HepG2 (cell line): ENCODE measurements at regions not wholly inside any gene's neighbourhood (a gene's known extent, or its start where the extent isn't known, plus 50 kb on each side); places are given as distances from the start of the nearest gene placed in this dataset.

Experiments used
- CSRNP2 ChIP-seq: sonication (generic); formaldehyde crosslinking; conservative IDR thresholded peaks from 2 replicates; pipeline ENCODE4 v1.8.0; 2022; ENCODE audit warnings: low read depth, missing genetic modification reagents
- CTCF ChIP-seq: sonication (generic); formaldehyde crosslinking; IDR thresholded peaks from 2 replicates; pipeline ENCODE4 v1.5.0; 2020; ENCODE audit warnings: mild to moderate bottlenecking, missing genetic modification reagents, moderate library complexity
- FOXA3 ChIP-seq: IDR thresholded peaks from 2 replicates; pipeline ENCODE4 v1.6.1; 2016; ENCODE audit warnings: missing genetic modification reagents, missing compliant biosample characterization
- KAT8 ChIP-seq: IDR thresholded peaks from 2 replicates; pipeline ENCODE4 v1.6.1; 2016; ENCODE audit warnings: missing genetic modification reagents, missing compliant biosample characterization
- LCORL ChIP-seq, 2 experiments: fragments of 450-650 bp in 1 of 2; sonication (generic) in 1 of 2; formaldehyde crosslinking in 1 of 2; IDR thresholded peaks; 2 replicates each; pipeline versions ENCODE4 v1.5.0 to v1.6.1; 2017 to 2020; ENCODE audit warnings: antibody characterized with exemption in 1 of 2, missing genetic modification reagents in 1 of 2
- MAFF ChIP-seq: IDR thresholded peaks from 2 replicates; pipeline ENCODE4 v1.6.1; 2011; ENCODE audit warnings: low read depth, low read length, improper control_type of control experiment
- RAD21 ChIP-seq: fragments of 450-650 bp; formaldehyde crosslinking; IDR thresholded peaks from 2 replicates; pipeline ENCODE4 v1.5.0; 2020; ENCODE audit warnings: mild to moderate bottlenecking
- RXRA ChIP-seq: sonication (generic); formaldehyde crosslinking; IDR thresholded peaks from 2 replicates; pipeline ENCODE4 v1.5.1; 2020; ENCODE audit warnings: missing genetic modification reagents
- SOX13 ChIP-seq, 3 experiments: fragments of 450-650 bp in 1 of 3; sonication (generic) in 1 of 3; formaldehyde crosslinking in 1 of 3; IDR thresholded peaks in 2 of 3; conservative IDR thresholded peaks in 1 of 3; 2 replicates each; pipeline versions ENCODE4 v1.5.0 to v1.6.1; 2016 to 2020; ENCODE audit warnings: antibody characterized with exemption in 1 of 3, mild to moderate bottlenecking in 1 of 3, missing compliant biosample characterization in 1 of 3, missing genetic modification reagents in 1 of 3, moderate library complexity in 1 of 3
- SOX5 ChIP-seq: IDR thresholded peaks from 2 replicates; pipeline ENCODE4 v1.6.1; 2016; ENCODE audit warnings: borderline replicate concordance
- SOX6 ChIP-seq, 2 experiments: fragments of 450-650 bp in 1 of 2; sonication (generic) in 1 of 2; formaldehyde crosslinking in 1 of 2; IDR thresholded peaks; 2 replicates each; pipeline versions ENCODE4 v1.4.0 to v1.6.1; 2017 to 2020; ENCODE audit warnings: antibody characterized with exemption in 1 of 2, mild to moderate bottlenecking in 1 of 2, missing genetic modification reagents in 1 of 2
- STAG1 ChIP-seq: sonication (generic); formaldehyde crosslinking; IDR thresholded peaks from 2 replicates; pipeline ENCODE4 v1.4.0; 2020; ENCODE audit warnings: missing genetic modification reagents
- ZNF224 ChIP-seq: sonication (generic); formaldehyde crosslinking; IDR thresholded peaks from 2 replicates; pipeline ENCODE4 v1.5.0; 2020; ENCODE audit warnings: mild to moderate bottlenecking, missing genetic modification reagents
- ZNF83 ChIP-seq: sonication (generic); formaldehyde crosslinking; IDR thresholded peaks from 2 replicates; pipeline ENCODE4 v1.4.0; 2020; ENCODE audit warnings: missing genetic modification reagents, mild to moderate bottlenecking, borderline replicate concordance
- ZSCAN21 ChIP-seq: sonication (generic); formaldehyde crosslinking; IDR thresholded peaks from 2 replicates; pipeline ENCODE4 v1.8.0; 2022; ENCODE audit warnings: mild to moderate bottlenecking, missing genetic modification reagents, moderate library complexity, borderline replicate concordance
- TF ChIP-seq, protein P1 (sequence below): IDR thresholded peaks from 2 replicates; pipeline ENCODE4 v1.6.1; 2012; ENCODE audit warnings: low read depth, low read length, improper control_type of control experiment
- TF ChIP-seq, protein P2 (sequence below): IDR thresholded peaks from 2 replicates; pipeline ENCODE4 v1.4.0; 2020; ENCODE audit warnings: mild to moderate bottlenecking, missing genetic modification reagents

DNA sequence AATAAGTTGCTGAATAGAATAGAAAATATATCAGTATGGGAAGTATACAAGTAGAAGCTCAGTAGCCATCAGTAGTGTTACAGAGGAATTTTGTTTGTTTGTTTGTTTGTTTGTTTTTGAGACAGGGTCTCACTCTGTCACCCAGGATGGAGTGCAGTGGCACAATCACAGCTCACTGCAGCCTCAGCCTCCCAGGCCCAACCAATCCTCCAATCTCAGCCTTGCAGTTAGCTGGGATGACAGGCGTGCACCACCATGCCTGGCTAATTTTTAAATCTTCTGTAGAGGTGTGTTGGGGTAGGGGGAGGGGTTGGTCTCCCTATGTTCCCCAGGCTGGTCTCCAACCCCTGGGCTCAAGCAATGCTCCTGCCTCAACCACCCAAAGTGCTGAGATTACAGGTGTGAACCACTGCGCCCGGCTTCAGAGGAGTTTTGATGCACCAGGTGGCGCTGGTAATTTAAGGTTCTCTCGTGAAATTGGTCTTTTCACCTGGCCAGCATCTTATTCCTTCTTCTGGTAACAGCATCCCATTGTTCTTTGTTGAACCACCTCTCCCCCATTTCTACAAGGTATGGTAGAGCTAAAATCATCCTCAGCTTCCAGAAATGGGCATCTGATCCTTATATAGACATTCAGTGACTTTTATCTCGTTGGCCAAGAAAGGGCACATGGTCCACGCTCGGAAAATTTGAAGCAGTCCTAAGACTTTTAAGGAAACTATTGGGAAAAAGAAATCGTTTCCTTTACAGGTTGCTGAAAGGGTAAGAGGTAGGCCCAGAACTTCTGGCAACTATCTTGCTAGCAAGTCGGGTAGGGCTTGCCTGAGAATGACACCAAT lies 157.1 kb downstream of the ARRDC3 start (continued):
- TF ChIP-seq SOX13 (IDR thresholded peaks at IDR 0.05) (no peak), SOX13 (CRISPR knock-in tag; conservative IDR thresholded peaks at IDR 0.05 in 1 of 2, IDR thresholded peaks at IDR 0.05 in 1 of 2) (peak in 1 of 2 experiments; percentile 29; a peak in 1 of 4 replicates), CSRNP2 (no peak), KAT8 (no peak), RXRA (CRISPR knock-in tag) (no peak), SOX6 (IDR thresholded peaks at IDR 0.05) (no peak), SOX6 (CRISPR knock-in tag; IDR thresholded peaks at IDR 0.05) (0 out of 2 replicates have a peak, but pooled peaks have one; percentile 47), ZSCAN21 (CRISPR knock-in tag) (no peak), MAFF (no peak), ZNF83 (CRISPR knock-in tag) (no peak), STAG1 (CRISPR knock-in tag) (peak; percentile 87), FOXA3 (CRISPR knock-in tag) (0 out of 2 replicates have a peak, but pooled peaks have one; percentile 23), ZNF224 (CRISPR knock-in tag) (no peak), CTCF (CRISPR knock-in tag) (peak; percentile 77), SOX5 (CRISPR knock-in tag) (peak; percentile 32; the same call in 1 of the 2 replicates), LCORL (IDR thresholded peaks at IDR 0.05) (no peak), LCORL (CRISPR knock-in tag; IDR thresholded peaks at IDR 0.05) (no peak), RAD21 (peak; percentile 79)
- TF ChIP-seq, protein P1, sequence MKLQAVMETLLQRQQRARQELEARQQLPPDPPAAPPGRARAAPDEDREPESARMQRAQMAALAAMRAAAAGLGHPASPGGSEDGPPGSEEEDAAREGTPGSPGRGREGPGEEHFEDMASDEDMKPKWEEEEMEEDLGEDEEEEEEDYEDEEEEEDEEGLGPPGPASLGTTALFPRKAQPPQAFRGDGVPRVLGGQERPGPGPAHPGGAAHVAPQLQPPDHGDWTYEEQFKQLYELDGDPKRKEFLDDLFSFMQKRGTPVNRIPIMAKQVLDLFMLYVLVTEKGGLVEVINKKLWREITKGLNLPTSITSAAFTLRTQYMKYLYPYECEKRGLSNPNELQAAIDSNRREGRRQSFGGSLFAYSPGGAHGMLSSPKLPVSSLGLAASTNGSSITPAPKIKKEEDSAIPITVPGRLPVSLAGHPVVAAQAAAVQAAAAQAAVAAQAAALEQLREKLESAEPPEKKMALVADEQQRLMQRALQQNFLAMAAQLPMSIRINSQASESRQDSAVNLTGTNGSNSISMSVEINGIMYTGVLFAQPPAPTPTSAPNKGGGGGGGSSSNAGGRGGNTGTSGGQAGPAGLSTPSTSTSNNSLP = 0 out of 2 replicates have a peak, but pooled peaks have one; percentile 27
- TF ChIP-seq, protein P2, sequence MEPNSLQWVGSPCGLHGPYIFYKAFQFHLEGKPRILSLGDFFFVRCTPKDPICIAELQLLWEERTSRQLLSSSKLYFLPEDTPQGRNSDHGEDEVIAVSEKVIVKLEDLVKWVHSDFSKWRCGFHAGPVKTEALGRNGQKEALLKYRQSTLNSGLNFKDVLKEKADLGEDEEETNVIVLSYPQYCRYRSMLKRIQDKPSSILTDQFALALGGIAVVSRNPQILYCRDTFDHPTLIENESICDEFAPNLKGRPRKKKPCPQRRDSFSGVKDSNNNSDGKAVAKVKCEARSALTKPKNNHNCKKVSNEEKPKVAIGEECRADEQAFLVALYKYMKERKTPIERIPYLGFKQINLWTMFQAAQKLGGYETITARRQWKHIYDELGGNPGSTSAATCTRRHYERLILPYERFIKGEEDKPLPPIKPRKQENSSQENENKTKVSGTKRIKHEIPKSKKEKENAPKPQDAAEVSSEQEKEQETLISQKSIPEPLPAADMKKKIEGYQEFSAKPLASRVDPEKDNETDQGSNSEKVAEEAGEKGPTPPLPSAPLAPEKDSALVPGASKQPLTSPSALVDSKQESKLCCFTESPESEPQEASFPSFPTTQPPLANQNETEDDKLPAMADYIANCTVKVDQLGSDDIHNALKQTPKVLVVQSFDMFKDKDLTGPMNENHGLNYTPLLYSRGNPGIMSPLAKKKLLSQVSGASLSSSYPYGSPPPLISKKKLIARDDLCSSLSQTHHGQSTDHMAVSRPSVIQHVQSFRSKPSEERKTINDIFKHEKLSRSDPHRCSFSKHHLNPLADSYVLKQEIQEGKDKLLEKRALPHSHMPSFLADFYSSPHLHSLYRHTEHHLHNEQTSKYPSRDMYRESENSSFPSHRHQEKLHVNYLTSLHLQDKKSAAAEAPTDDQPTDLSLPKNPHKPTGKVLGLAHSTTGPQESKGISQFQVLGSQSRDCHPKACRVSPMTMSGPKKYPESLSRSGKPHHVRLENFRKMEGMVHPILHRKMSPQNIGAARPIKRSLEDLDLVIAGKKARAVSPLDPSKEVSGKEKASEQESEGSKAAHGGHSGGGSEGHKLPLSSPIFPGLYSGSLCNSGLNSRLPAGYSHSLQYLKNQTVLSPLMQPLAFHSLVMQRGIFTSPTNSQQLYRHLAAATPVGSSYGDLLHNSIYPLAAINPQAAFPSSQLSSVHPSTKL (CRISPR knock-in tag) = 0 out of 2 replicates have a peak, but pooled peaks have one; percentile 20
